GM12878 (cell line): ENCODE measurements at regions not wholly inside any gene's neighbourhood (a gene's known extent, or its start where the extent isn't known, plus 50 kb on each side); places are given as distances from the start of the nearest gene placed in this dataset.

Source experiments
- ATAC-seq: fragments of 200-7000 bp; cut with Tn5 transposase; 3 replicates; pipeline ENCODE4 v1.9.1; 2020; ENCODE audit warnings: mild to moderate bottlenecking, moderate library complexity
- BruUV-seq: library from RNA; stranded (reverse); fragments of 400-500 nt; replicated peaks from 2 replicates; lab custom pipeline; 2021; lab: Mats Ljungman, UMichigan
- CTCF ChIA-PET: fragments of 300-600 bp; sonication (Branson Sonifier 250); formaldehyde crosslinking; extraction: SDS; loops from one replicate; lab custom pipeline; 2021; ENCODE audit warnings: inconsistent platforms; lab: Yijun Ruan, JAX
- POLR2A ChIA-PET: fragments of 350-600 bp; formaldehyde crosslinking; extraction: SDS; loops from one replicate; lab custom pipeline; 2021; ENCODE audit warnings: inconsistent platforms; lab: Charles Lee
- RAD21 ChIA-PET: fragments of 300-600 bp; sonication (Branson Sonifier 250); formaldehyde crosslinking; loops from one replicate; lab custom pipeline; 2023; ENCODE audit warnings: antibody characterized with exemption; ENCODE audit not compliant: unreplicated experiment; lab: Charles Lee
- SMC1A ChIA-PET: fragments of 300-600 bp; sonication (Branson Sonifier 250); formaldehyde crosslinking; loops from one replicate; lab custom pipeline; 2023; ENCODE audit not compliant: unreplicated experiment, uncharacterized antibody; lab: Charles Lee
- DNase-seq: peaks from one replicate; pipeline ENCODE4 v3.0.0-alpha.2; 2011; ENCODE audit warnings: low read depth, low spot score
- FAIRE-seq: peaks from 3 replicates; lab custom pipeline; 2011; peaks lifted over from hg19 to GRCh38; lab: Jason Lieb, UNC
- H2AFZ ChIP-seq: 2 replicates; pipeline ENCODE4 v1.6.0; 2011; ENCODE audit warnings: low read depth, low read length, control low read depth; ENCODE audit not compliant: control insufficient read depth
- H3K27ac ChIP-seq: 2 replicates; pipeline ENCODE4 v1.5.1; 2011; ENCODE audit warnings: control low read depth; ENCODE audit not compliant: control insufficient read depth, insufficient read depth
- H3K27me3 ChIP-seq, 2 experiments: replicated peaks in 1 of 2; 2 replicates each; pipeline versions ENCODE4 v1.6.0 to v1.6.1; 2011; ENCODE audit warnings: low read length in 1 of 2; ENCODE audit not compliant: control insufficient read depth in 2 of 2, insufficient read depth in 2 of 2
- H3K36me3 ChIP-seq, 2 experiments: 2 replicates each; pipeline ENCODE4 v1.5.1; 2011; ENCODE audit warnings: low read length in 1 of 2; ENCODE audit not compliant: control insufficient read depth in 2 of 2, insufficient read depth in 2 of 2
- H3K4me1 ChIP-seq: 2 replicates; pipeline ENCODE4 v1.6.1; 2011; ENCODE audit warnings: mild to moderate bottlenecking, low read length, moderate library complexity, mixed read lengths; ENCODE audit not compliant: control insufficient read depth, insufficient read depth
- H3K4me2 ChIP-seq: 2 replicates; pipeline ENCODE4 v1.6.0; 2011; ENCODE audit warnings: control low read depth; ENCODE audit not compliant: control insufficient read depth, insufficient read depth
- H3K4me3 ChIP-seq: fragments of 200-600 bp; sonication (generic); 2 replicates; pipeline ENCODE4 v1.5.1; 2016
- H3K79me2 ChIP-seq: 2 replicates; pipeline ENCODE4 v1.6.0; 2011; ENCODE audit warnings: low read length; ENCODE audit not compliant: control insufficient read depth, insufficient read depth
- H3K9ac ChIP-seq: 2 replicates; pipeline ENCODE4 v1.8.0; 2011; ENCODE audit warnings: low read length, control low read depth, mixed read lengths; ENCODE audit not compliant: control insufficient read depth, insufficient read depth
- H3K9me3 ChIP-seq: replicated peaks from 3 replicates; pipeline ENCODE4 v1.5.1; 2011; ENCODE audit warnings: mild to moderate bottlenecking, low read length; ENCODE audit not compliant: control insufficient read depth, insufficient read depth
- H4K20me1 ChIP-seq: 2 replicates; pipeline ENCODE4 v1.6.0; 2011; ENCODE audit not compliant: control insufficient read depth, insufficient read depth
- CBFB ChIP-seq: IDR thresholded peaks from 2 replicates; pipeline ENCODE4 v1.6.1; 2016; ENCODE audit warnings: antibody characterized with exemption, low read depth
- EP300 ChIP-seq, 2 experiments: fragments of 150-350 bp in 1 of 2; IDR thresholded peaks; 2 replicates each; pipeline ENCODE4 v1.6.1; 2011 to 2012; ENCODE audit warnings: low read depth in 2 of 2, low read length in 2 of 2, borderline replicate concordance in 1 of 2, improper control_type of control experiment in 1 of 2, inconsistent platforms in 1 of 2; ENCODE audit not compliant: control insufficient read depth in 1 of 2
- FOS ChIP-seq: IDR thresholded peaks from 3 replicates; pipeline ENCODE4 v1.6.1; 2011; ENCODE audit warnings: borderline replicate concordance; ENCODE audit not compliant: insufficient read length; ENCODE audit errors: extremely low read depth
- IKZF1 ChIP-seq: fragments of 450-650 bp; conservative IDR thresholded peaks from 2 replicates; pipeline ENCODE4 v1.6.1; 2017; ENCODE audit warnings: antibody characterized with exemption, mild to moderate bottlenecking
- JUNB ChIP-seq: IDR thresholded peaks from 2 replicates; pipeline ENCODE4 v1.6.1; 2016; ENCODE audit warnings: antibody characterized with exemption, mild to moderate bottlenecking
- KDM1A ChIP-seq: fragments of 200-600 bp; sonication (generic); IDR thresholded peaks from 2 replicates; pipeline ENCODE4 v1.6.1; 2016; ENCODE audit warnings: borderline replicate concordance
- MXI1 ChIP-seq: fragments of 150-350 bp; IDR thresholded peaks from 2 replicates; pipeline ENCODE4 v1.6.1; 2011; ENCODE audit warnings: low read depth, mild to moderate bottlenecking, inconsistent platforms, low read length, improper control_type of control experiment
- NRF1 ChIP-seq: conservative IDR thresholded peaks from 2 replicates; pipeline ENCODE4 v1.6.1; 2011; ENCODE audit warnings: mild to moderate bottlenecking, low read depth, low read length, improper control_type of control experiment
- PRDM15 ChIP-seq: fragments of 450-650 bp; formaldehyde crosslinking; IDR thresholded peaks from 2 replicates; pipeline ENCODE4 v1.4.0; 2020; ENCODE audit warnings: mild to moderate bottlenecking, moderate library complexity
- RAD51 ChIP-seq: fragments of 450-650 bp; IDR thresholded peaks from 2 replicates; pipeline ENCODE4 v1.6.1; 2016; ENCODE audit warnings: moderate library complexity, mild to moderate bottlenecking, inconsistent platforms
- TCF3 ChIP-seq: IDR thresholded peaks from 2 replicates; pipeline ENCODE4 v1.6.1; 2012; ENCODE audit warnings: low read depth, mild to moderate bottlenecking, low read length, borderline replicate concordance; ENCODE audit not compliant: insufficient read depth
- ZZZ3 ChIP-seq: IDR thresholded peaks from 2 replicates; pipeline ENCODE4 v1.6.1; 2011; ENCODE audit warnings: low read depth; ENCODE audit not compliant: control insufficient read depth, insufficient read length
- WGBS: methylation state at CpG from one replicate; pipeline ENCODE4 v1.1.6; 2016; ENCODE audit warnings: low lambda C conversion rate; ENCODE audit not compliant: insufficient replicate concordance, insufficient coverage; ENCODE audit errors: missing lambda C conversion rate; 5-methylcytosine and 5-hydroxymethylcytosine counted together
- in situ Hi-C: fragments of 300-500 bp; cut with MboI; formaldehyde crosslinking; loops from 9 replicates; pipeline ENCODE4 v1.14.3; 2018; ENCODE audit warnings: mixed read lengths
- intact Hi-C: fragments of 100-400 bp; cut with micrococcal nuclease; formaldehyde crosslinking; loops from one replicate; pipeline ENCODE4 v1.14.2; 2022; ENCODE audit not compliant: unreplicated experiment

- Histone ChIP-seq H2AFZ (no peak overlapping the region), H3K9ac (no peak overlapping the region), H3K36me3 (no peaks in the 10 kb centered on the region), H3K4me3 (no peak overlapping the region), H3K27me3 (no peaks in the 10 kb centered on the region), H3K4me2 (no peak overlapping the region), H3K79me2 (no peaks in the 10 kb centered on the region), H3K27ac (no peak overlapping the region), H3K4me1 (peaks cover 9% of the 10 kb centered on the region), H4K20me1 (no peaks in the 10 kb centered on the region), H3K9me3 (no peaks in the 10 kb centered on the region)
- TF ChIP-seq ZZZ3 (no peak), EP300 (IDR thresholded peaks at IDR 0.05; ENCODE audit: borderline replicate concordance in 1 of 2, control insufficient read depth in 1 of 2, low read depth in 2 of 2, low read length in 2 of 2) (no peak), NRF1 (no peak), MXI1 (no peak), KDM1A (no peak), RAD51 (no peak), PRDM15 (CRISPR knock-in tag) (no peak), FOS (no peak), TCF3 (no peak), JUNB (no peak), IKZF1 (no peak), CBFB (no peak)
- in situ Hi-C loops (no loop called here), intact Hi-C loops (no loop called here)
- BruUV-seq: no TSS peak
- FAIRE-seq (no peak), DNase-seq (no peak), ATAC-seq (no peak)
- SMC1A ChIA-PET: interaction anchor here (0.9 to 1.5 kb wide), 4 partner anchors 15 to 222 kb away, joined by 3 to 7 read pairs (median 4); partner anchors contain the start of gene CITED2
- RAD21 ChIA-PET: interaction anchor here (1.2 kb wide), 1 partner anchor 307 kb away, joined by 3 read pairs; no protein-coding TSS in a partner anchor
- POLR2A ChIA-PET: interaction anchor here (0.6 kb wide), 1 partner anchor 1150 kb away, joined by 3 read pairs; no protein-coding TSS in a partner anchor
- CTCF ChIA-PET: interaction anchor here (0.8 to 3.7 kb wide), 2 partner anchors 227 to 305 kb away, joined by 3 to 22 read pairs; partner anchors contain the start of gene TXLNB
- 100% methylated on average over 1 of the region's 1 CpG for whole genome bisulfite sequencing
Measured at GRCh38 chr6:139597087-139597763, 222.8 kb upstream of the CITED2 start.
